Keratinocyte (primary cell): ENCODE measurements at regions not wholly inside any gene's neighbourhood (a gene's known extent, or its start where the extent isn't known, plus 50 kb on each side); places are given as distances from the start of the nearest gene placed in this dataset.

Source experiments
- DNase-seq: peaks from one replicate; pipeline ENCODE4 v3.0.0-alpha.2; 2011; ENCODE audit warnings: low read depth, missing footprints, low spot score
- FAIRE-seq: peaks from 2 replicates; lab custom pipeline; 2011; peaks lifted over from hg19 to GRCh38; lab: Jason Lieb, UNC
- H2AFZ ChIP-seq: 2 replicates; pipeline ENCODE4 v1.6.0; 2012; ENCODE audit warnings: low read length, control low read depth, inconsistent platforms; ENCODE audit not compliant: control insufficient read depth
- H3K27ac ChIP-seq: 2 replicates; pipeline ENCODE4 v1.5.1; 2011; ENCODE audit warnings: low read length; ENCODE audit not compliant: control insufficient read depth, insufficient read depth
- H3K27me3 ChIP-seq: 3 replicates; pipeline ENCODE4 v1.6.0; 2011; ENCODE audit warnings: low read length; ENCODE audit not compliant: control insufficient read depth, insufficient read depth; ENCODE audit errors: extremely low read depth
- H3K36me3 ChIP-seq, 2 experiments: 2 replicates in 1 of 2; 3 replicates in 1 of 2; pipeline ENCODE4 v1.5.1; 2011; ENCODE audit warnings: low read length in 2 of 2, mild to moderate bottlenecking in 1 of 2; ENCODE audit not compliant: control insufficient read depth in 2 of 2, insufficient read depth in 2 of 2; ENCODE audit errors: extremely low read depth in 1 of 2
- H3K4me1 ChIP-seq: 3 replicates; pipeline ENCODE4 v1.5.1; 2011; ENCODE audit warnings: low read length; ENCODE audit not compliant: control insufficient read depth, insufficient read depth; ENCODE audit errors: extremely low read depth
- H3K4me2 ChIP-seq: 3 replicates; pipeline ENCODE4 v1.6.0; 2011; ENCODE audit warnings: low read depth, low read length; ENCODE audit not compliant: control insufficient read depth, insufficient read depth; ENCODE audit errors: extremely low read depth
- H3K4me3 ChIP-seq, 3 experiments: fragments of 200-600 bp in 1 of 3; sonication (generic) in 1 of 3; 2 replicates in 2 of 3; 3 replicates in 1 of 3; pipeline ENCODE4 v1.5.1; 2011 to 2016; ENCODE audit warnings: low read length in 3 of 3, mild to moderate bottlenecking in 3 of 3, control low read depth in 2 of 3, inconsistent platforms in 1 of 3, low read depth in 1 of 3, mixed read lengths in 1 of 3, mixed run types in 1 of 3, moderate library complexity in 1 of 3; ENCODE audit not compliant: control insufficient read depth in 2 of 3, insufficient read depth in 2 of 3; ENCODE audit errors: extremely low read depth in 1 of 3
- H3K79me2 ChIP-seq: 2 replicates; pipeline ENCODE4 v1.6.0; 2012; ENCODE audit warnings: low read length; ENCODE audit not compliant: control insufficient read depth, insufficient read depth
- H3K9ac ChIP-seq: 3 replicates; pipeline ENCODE4 v1.6.0; 2011; ENCODE audit warnings: low read length; ENCODE audit not compliant: control insufficient read depth, insufficient read depth; ENCODE audit errors: extremely low read depth
- H3K9me1 ChIP-seq: 3 replicates; pipeline ENCODE4 v1.6.0; 2011; ENCODE audit warnings: low read length; ENCODE audit not compliant: control insufficient read depth, insufficient read depth; ENCODE audit errors: extremely low read depth
- H3K9me3 ChIP-seq: 2 replicates; pipeline ENCODE4 v1.5.1; 2012; ENCODE audit warnings: low read depth, low read length; ENCODE audit not compliant: control insufficient read depth
- H4K20me1 ChIP-seq: 3 replicates; pipeline ENCODE4 v1.6.0; 2011; ENCODE audit warnings: low read length; ENCODE audit not compliant: control insufficient read depth, insufficient read depth; ENCODE audit errors: extremely low read depth
- EZH2 ChIP-seq: IDR thresholded peaks from one replicate; pipeline ENCODE4 v1.6.1; 2012; ENCODE audit warnings: inconsistent platforms, mild to moderate bottlenecking, low read length, moderate library complexity
- dilution Hi-C: fragments of 300-500 bp; cut with MboI; formaldehyde crosslinking; loops from one replicate; pipeline ENCODE4 v1.7.0; 2020; ENCODE audit warnings: low sequenced_read_pairs; ENCODE audit not compliant: extremely low pct_ligation_motif_present
- TF ChIP-seq, protein P1 (sequence below), 3 experiments: IDR thresholded peaks in 1 of 3; conservative IDR thresholded peaks in 1 of 3; optimal IDR thresholded peaks in 1 of 3; 2 replicates in 2 of 3; 3 replicates in 1 of 3; pipeline versions ENCODE3 to v1.5.1; 2011; ENCODE audit warnings: low read length in 3 of 3, mild to moderate bottlenecking in 3 of 3, moderate library complexity in 2 of 3, control low read depth in 1 of 3, inconsistent platforms in 1 of 3; ENCODE audit not compliant: insufficient read depth in 2 of 3; ENCODE audit errors: extremely low read depth in 1 of 3

DNA sequence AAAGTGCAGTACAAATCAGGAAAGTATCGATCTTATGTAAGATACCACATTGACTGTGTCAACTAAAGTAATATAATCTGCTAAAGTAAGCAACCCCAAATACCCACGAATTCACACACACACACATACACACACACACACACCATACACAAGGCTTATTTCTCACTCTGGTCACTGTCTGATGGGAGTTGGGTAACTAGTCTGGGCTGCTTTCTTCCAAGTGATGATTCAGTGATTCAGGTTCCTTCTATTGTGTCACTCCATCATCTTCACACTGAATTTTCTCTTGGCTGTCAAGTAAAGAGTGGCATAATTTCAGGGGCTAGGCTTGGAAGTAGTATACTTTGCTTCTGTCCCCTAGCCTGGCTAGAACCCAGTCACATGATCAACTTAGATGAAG, 104.8 kb upstream of the CCDC54 start:
- TF ChIP-seq EZH2 = no peak
- TF ChIP-seq, protein P1, sequence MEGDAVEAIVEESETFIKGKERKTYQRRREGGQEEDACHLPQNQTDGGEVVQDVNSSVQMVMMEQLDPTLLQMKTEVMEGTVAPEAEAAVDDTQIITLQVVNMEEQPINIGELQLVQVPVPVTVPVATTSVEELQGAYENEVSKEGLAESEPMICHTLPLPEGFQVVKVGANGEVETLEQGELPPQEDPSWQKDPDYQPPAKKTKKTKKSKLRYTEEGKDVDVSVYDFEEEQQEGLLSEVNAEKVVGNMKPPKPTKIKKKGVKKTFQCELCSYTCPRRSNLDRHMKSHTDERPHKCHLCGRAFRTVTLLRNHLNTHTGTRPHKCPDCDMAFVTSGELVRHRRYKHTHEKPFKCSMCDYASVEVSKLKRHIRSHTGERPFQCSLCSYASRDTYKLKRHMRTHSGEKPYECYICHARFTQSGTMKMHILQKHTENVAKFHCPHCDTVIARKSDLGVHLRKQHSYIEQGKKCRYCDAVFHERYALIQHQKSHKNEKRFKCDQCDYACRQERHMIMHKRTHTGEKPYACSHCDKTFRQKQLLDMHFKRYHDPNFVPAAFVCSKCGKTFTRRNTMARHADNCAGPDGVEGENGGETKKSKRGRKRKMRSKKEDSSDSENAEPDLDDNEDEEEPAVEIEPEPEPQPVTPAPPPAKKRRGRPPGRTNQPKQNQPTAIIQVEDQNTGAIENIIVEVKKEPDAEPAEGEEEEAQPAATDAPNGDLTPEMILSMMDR (optimal IDR thresholded peaks at IDR 0.05 in 1 of 3, IDR thresholded peaks at IDR 0.05 in 1 of 3, conservative IDR thresholded peaks at IDR 0.05 in 1 of 3; ENCODE audit: extremely low read depth in 1 of 3, insufficient read depth in 2 of 3, low read length in 3 of 3) = no peak
- no peak overlapping the region for H2AFZ ChIP-seq
- dilution Hi-C loops = loop anchor here (25.0 kb wide), 1 partner anchor 165 kb away; no protein-coding TSS in a partner anchor
- no peak for FAIRE-seq
- no peaks in the 10 kb centered on the region for H3K36me3 ChIP-seq
- H3K4me1 ChIP-seq = no peaks in the 10 kb centered on the region
- H3K9ac ChIP-seq = no peak overlapping the region
- H3K27me3 ChIP-seq = no peaks in the 10 kb centered on the region
- H3K9me3 ChIP-seq = no peaks in the 10 kb centered on the region
- H3K27ac ChIP-seq = no peak overlapping the region
- no peaks in the 10 kb centered on the region for H3K79me2 ChIP-seq
- H3K4me2 ChIP-seq = no peak overlapping the region
- no peaks in the 10 kb centered on the region for H4K20me1 ChIP-seq
- no peaks in the 10 kb centered on the region for H3K9me1 ChIP-seq
- DNase-seq = no peak
- no peak overlapping the region for H3K4me3 ChIP-seq

- H3K36me3 ChIP-seq = no peaks in the 10 kb centered on the region
- dilution Hi-C loops = loop anchor here (25.0 kb wide), 1 partner anchor 164 kb away; no protein-coding TSS in a partner anchor
- TF ChIP-seq EZH2 = no peak
- TF ChIP-seq, protein P1 (optimal IDR thresholded peaks at IDR 0.05 in 1 of 3, IDR thresholded peaks at IDR 0.05 in 1 of 3, conservative IDR thresholded peaks at IDR 0.05 in 1 of 3; ENCODE audit: extremely low read depth in 1 of 3, insufficient read depth in 2 of 3, low read length in 3 of 3) = no peak
- no peak for FAIRE-seq
- H3K27me3 ChIP-seq = no peaks in the 10 kb centered on the region
- H2AFZ ChIP-seq = no peak overlapping the region
- no peak overlapping the region for H3K4me2 ChIP-seq
- H3K9me3 ChIP-seq = no peaks in the 10 kb centered on the region
- no peaks in the 10 kb centered on the region for H4K20me1 ChIP-seq
- no peak overlapping the region for H3K9ac ChIP-seq
- H3K9me1 ChIP-seq = no peaks in the 10 kb centered on the region
- DNase-seq = no peak
- H3K27ac ChIP-seq = no peak overlapping the region
- no peaks in the 10 kb centered on the region for H3K79me2 ChIP-seq
- no peak overlapping the region for H3K4me3 ChIP-seq
- H3K4me1 ChIP-seq = no peaks in the 10 kb centered on the region
Observed at GRCh38 chr3:107272885-107273284, 104.4 kb upstream of the CCDC54 start.
